ENCODE measurements at regions not wholly inside any gene's neighbourhood (a gene's known extent, or its start where the extent isn't known, plus 50 kb on each side); places are given as distances from the start of the nearest gene placed in this dataset.

- DNase-seq (ENCODE audit: extremely low read depth, insufficient read length) = no peak
- no peaks in the 10 kb centered on the region for H3K36me3 ChIP-seq (ENCODE audit: control insufficient read depth, insufficient read depth, low read length)
- no peak for TF ChIP-seq CTCF (IDR thresholded peaks at IDR 0.05; ENCODE audit: insufficient read depth, low read length, poor library complexity, severe bottlenecking)
- no peaks in the 10 kb centered on the region for H3K27me3 ChIP-seq (replicated peaks; ENCODE audit: control insufficient read depth, insufficient read depth, low read length)
- H3K4me3 ChIP-seq (replicated peaks; ENCODE audit: low read depth, low read length) = no peak overlapping the region
Observed at GRCh38 chr14:87834594-87834993, 158.4 kb downstream of the GALC start.

GRCh38 chr14:87833026-87833425, 160.0 kb downstream of the GALC start:
- Histone ChIP-seq H3K36me3 (ENCODE audit: control insufficient read depth, insufficient read depth, low read length) (no peaks in the 10 kb centered on the region), H3K4me3 (replicated peaks; ENCODE audit: low read depth, low read length) (no peak overlapping the region), H3K27me3 (replicated peaks; ENCODE audit: control insufficient read depth, insufficient read depth, low read length) (no peaks in the 10 kb centered on the region)
- no peak for TF ChIP-seq CTCF (IDR thresholded peaks at IDR 0.05; ENCODE audit: insufficient read depth, low read length, poor library complexity, severe bottlenecking)
- DNase-seq (ENCODE audit: extremely low read depth, insufficient read length) = no peak

GRCh38 chr14:87830443-87831096, 162.4 kb downstream of the GALC start:
- no peaks in the 10 kb centered on the region for H3K27me3 ChIP-seq (replicated peaks; ENCODE audit: control insufficient read depth, insufficient read depth, low read length)
- H3K36me3 ChIP-seq (ENCODE audit: control insufficient read depth, insufficient read depth, low read length) = no peaks in the 10 kb centered on the region
- no peak for TF ChIP-seq CTCF (IDR thresholded peaks at IDR 0.05; ENCODE audit: insufficient read depth, low read length, poor library complexity, severe bottlenecking)
- no peak for DNase-seq (ENCODE audit: extremely low read depth, insufficient read length)
- H3K4me3 ChIP-seq (replicated peaks; ENCODE audit: low read depth, low read length) = no peak overlapping the region

GRCh38 chr14:87829543-87829942, 163.4 kb downstream of the GALC start:
- no peak for DNase-seq (ENCODE audit: extremely low read depth, insufficient read length)
- no peaks in the 10 kb centered on the region for H3K27me3 ChIP-seq (replicated peaks; ENCODE audit: control insufficient read depth, insufficient read depth, low read length)
- H3K4me3 ChIP-seq (replicated peaks; ENCODE audit: low read depth, low read length) = no peak overlapping the region
- no peak for TF ChIP-seq CTCF (IDR thresholded peaks at IDR 0.05; ENCODE audit: insufficient read depth, low read length, poor library complexity, severe bottlenecking)
- H3K36me3 ChIP-seq (ENCODE audit: control insufficient read depth, insufficient read depth, low read length) = no peaks in the 10 kb centered on the region

GRCh38 chr14:87824266-87824665, 168.7 kb downstream of the GALC start:
- no peak for DNase-seq (ENCODE audit: extremely low read depth, insufficient read length)
- TF ChIP-seq CTCF (IDR thresholded peaks at IDR 0.05; ENCODE audit: insufficient read depth, low read length, poor library complexity, severe bottlenecking) = no peak
- H3K36me3 ChIP-seq (ENCODE audit: control insufficient read depth, insufficient read depth, low read length) = no peaks in the 10 kb centered on the region
- H3K27me3 ChIP-seq (replicated peaks; ENCODE audit: control insufficient read depth, insufficient read depth, low read length) = no peaks in the 10 kb centered on the region
- no peak overlapping the region for H3K4me3 ChIP-seq (replicated peaks; ENCODE audit: low read depth, low read length)

- TF ChIP-seq CTCF (IDR thresholded peaks at IDR 0.05; ENCODE audit: insufficient read depth, low read length, poor library complexity, severe bottlenecking) = no peak
- Histone ChIP-seq H3K4me3 (replicated peaks; ENCODE audit: low read depth, low read length) (no peak overlapping the region), H3K36me3 (ENCODE audit: control insufficient read depth, insufficient read depth, low read length) (no peaks in the 10 kb centered on the region), H3K27me3 (replicated peaks; ENCODE audit: control insufficient read depth, insufficient read depth, low read length) (no peaks in the 10 kb centered on the region)
- DNase-seq (ENCODE audit: extremely low read depth, insufficient read length) = no peak
Observed at GRCh38 chr14:87816416-87816815, 176.6 kb downstream of the GALC start.
